ENCODE measurements at regions not wholly inside any gene's neighbourhood (a gene's known extent, or its start where the extent isn't known, plus 50 kb on each side); places are given as distances from the start of the nearest gene placed in this dataset.
A peak's percentile ranks its signal among the peaks of the same experiment; 100 is the strongest.
"Not testable (repeated sequence)": the region's sequence is repeated elsewhere in the genome, so short reads cannot be mapped to it uniquely, and the experiment has no call there.

- not testable (repeated sequence) for DNase-seq
Observed at GRCh38 chr2:87468429-87468981, 279.4 kb upstream of the PLGLB2 start.

GRCh38 chr2:87469180-87470151 lies 278.4 kb upstream of the PLGLB2 start:
- DNase-seq, result peak; percentile 57

- peak; percentile 59 for DNase-seq
Observed at GRCh38 chr2:87470381-87471380, 277.2 kb upstream of the PLGLB2 start.

GRCh38 chr2:87471478-87471877 lies 276.4 kb upstream of the PLGLB2 start:
- DNase-seq, result not testable (repeated sequence)

- not testable (repeated sequence) for DNase-seq
Observed at GRCh38 chr2:87476223-87476872, 271.5 kb upstream of the PLGLB2 start.

- DNase-seq, result peak; percentile 69
Observed at GRCh38 chr2:87476936-87477335, 271.0 kb upstream of the PLGLB2 start.

GRCh38 chr2:87477669-87478428 lies 270.0 kb upstream of the PLGLB2 start:
- DNase-seq, result not testable (repeated sequence)

GRCh38 chr2:87478911-87479310 lies 269.0 kb upstream of the PLGLB2 start:
- DNase-seq, result not testable (repeated sequence)

- DNase-seq, result peak; percentile 65
Observed at GRCh38 chr2:87483093-87483680, 264.7 kb upstream of the PLGLB2 start.

GRCh38 chr2:87484363-87484762 lies 263.5 kb upstream of the PLGLB2 start:
- not testable (repeated sequence) for DNase-seq

GRCh38 chr2:87485455-87485854 lies 262.4 kb upstream of the PLGLB2 start:
- DNase-seq, result not testable (repeated sequence)

- peak; percentile 78 for DNase-seq
Observed at GRCh38 chr2:87485884-87486283, 262.0 kb upstream of the PLGLB2 start.

- peak; percentile 35 for DNase-seq
Observed at GRCh38 chr2:87486413-87486812, 261.5 kb upstream of the PLGLB2 start.

GRCh38 chr2:87488021-87488420 lies 259.9 kb upstream of the PLGLB2 start:
- not testable (repeated sequence) for DNase-seq

- DNase-seq, result not testable (repeated sequence)
Observed at GRCh38 chr2:87488991-87489390, 258.9 kb upstream of the PLGLB2 start.

GRCh38 chr2:87494846-87495245 lies 253.0 kb upstream of the PLGLB2 start:
- DNase-seq, result not testable (repeated sequence)

GRCh38 chr2:87495455-87495854 lies 252.4 kb upstream of the PLGLB2 start:
- not testable (repeated sequence) for DNase-seq

- DNase-seq, result peak; percentile 90
Observed at GRCh38 chr2:87496036-87497006, 251.6 kb upstream of the PLGLB2 start.

- DNase-seq, result not testable (repeated sequence)
Observed at GRCh38 chr2:87497135-87497534, 250.8 kb upstream of the PLGLB2 start.

- not testable (repeated sequence) for DNase-seq
Observed at GRCh38 chr2:87497700-87498099, 250.2 kb upstream of the PLGLB2 start.
